DND-41 (cell line): ENCODE measurements at regions not wholly inside any gene's neighbourhood (a gene's known extent, or its start where the extent isn't known, plus 50 kb on each side); places are given as distances from the start of the nearest gene placed in this dataset.

Experiments
- ATAC-seq: fragments of 200-7000 bp; cut with Tn5 transposase; 3 replicates; pipeline ENCODE4 v1.9.1; 2021; ENCODE audit warnings: low read depth; ENCODE audit not compliant: insufficient read depth
- DNase-seq: peaks from one replicate; pipeline ENCODE4 v3.0.0-alpha.2; 2020
- H2AFZ ChIP-seq: 2 replicates; pipeline ENCODE4 v1.6.0; 2012; ENCODE audit warnings: low read depth, low read length
- H3K27ac ChIP-seq: 2 replicates; pipeline ENCODE4 v1.5.1; 2012; ENCODE audit warnings: low read length, inconsistent platforms
- H3K27me3 ChIP-seq: fragments of 200-600 bp; sonication (generic); 2 replicates; pipeline ENCODE4 v1.6.0; 2012; ENCODE audit warnings: low read length, mild to moderate bottlenecking, inconsistent platforms; ENCODE audit not compliant: insufficient read depth, poor library complexity
- H3K36me3 ChIP-seq: 2 replicates; pipeline ENCODE4 v1.5.1; 2012; ENCODE audit warnings: low read length, inconsistent platforms; ENCODE audit not compliant: insufficient read depth
- H3K4me1 ChIP-seq: 2 replicates; pipeline ENCODE4 v1.5.1; 2012; ENCODE audit warnings: mild to moderate bottlenecking, low read length; ENCODE audit not compliant: insufficient read depth
- H3K4me2 ChIP-seq: 2 replicates; pipeline ENCODE4 v1.6.0; 2012; ENCODE audit warnings: mild to moderate bottlenecking, moderate library complexity, low read length, inconsistent platforms; ENCODE audit not compliant: insufficient read depth
- H3K4me3 ChIP-seq, 2 experiments: fragments of 200-600 bp in 1 of 2; shearing (Covaris generic) in 1 of 2; 2 replicates each; pipeline ENCODE4 v1.5.1; 2012 to 2016; ENCODE audit warnings: inconsistent platforms in 2 of 2, low read length in 2 of 2, mild to moderate bottlenecking in 2 of 2, low read depth in 1 of 2, moderate library complexity in 1 of 2
- H3K79me2 ChIP-seq: 2 replicates; pipeline ENCODE4 v1.6.0; 2012; ENCODE audit warnings: low read length, inconsistent platforms; ENCODE audit not compliant: insufficient read depth
- H3K9ac ChIP-seq: 2 replicates; pipeline ENCODE4 v1.6.0; 2012; ENCODE audit warnings: low read depth, mild to moderate bottlenecking, inconsistent platforms, low read length, moderate library complexity
- H3K9me3 ChIP-seq: 2 replicates; pipeline ENCODE4 v1.5.1; 2012; ENCODE audit warnings: low read length, moderate library complexity, mild to moderate bottlenecking, inconsistent platforms; ENCODE audit not compliant: insufficient read depth, severe bottlenecking
- H4K20me1 ChIP-seq: 2 replicates; pipeline ENCODE4 v1.6.0; 2012; ENCODE audit warnings: low read length; ENCODE audit not compliant: insufficient read depth
- CTCF ChIP-seq: IDR thresholded peaks from 2 replicates; pipeline ENCODE4 v1.5.1; 2012; ENCODE audit warnings: borderline replicate concordance, low read length, moderate library complexity, mild to moderate bottlenecking; ENCODE audit not compliant: poor library complexity, severe bottlenecking; ENCODE audit errors: extremely low read depth
- EZH2 ChIP-seq: IDR thresholded peaks from 3 replicates; pipeline ENCODE4 v1.6.1; 2012; ENCODE audit warnings: borderline replicate concordance, low read depth, mild to moderate bottlenecking, moderate library complexity, low read length, inconsistent platforms; ENCODE audit not compliant: severe bottlenecking

GRCh38 chrX:94612140-94612539 is 938.1 kb downstream of the FAM133A start:
- no peak overlapping the region for H3K4me2 ChIP-seq
- H3K9me3 ChIP-seq: no peaks in the 10 kb centered on the region
- no peaks in the 10 kb centered on the region for H3K4me1 ChIP-seq
- H2AFZ ChIP-seq: no peak overlapping the region
- no peaks in the 10 kb centered on the region for H3K79me2 ChIP-seq
- H4K20me1 ChIP-seq: no peaks in the 10 kb centered on the region
- no peak overlapping the region for H3K4me3 ChIP-seq
- no peak for DNase-seq
- TF ChIP-seq CTCF (no peak), EZH2 (no peak)
- H3K36me3 ChIP-seq: no peaks in the 10 kb centered on the region
- no peak overlapping the region for H3K27ac ChIP-seq
- H3K9ac ChIP-seq: no peak overlapping the region
- H3K27me3 ChIP-seq: no peaks in the 10 kb centered on the region
- ATAC-seq: no peak

GRCh38 chrX:94633237-94633636 is 959.2 kb downstream of the FAM133A start:
- H2AFZ ChIP-seq: no peak overlapping the region
- H3K9ac ChIP-seq: no peak overlapping the region
- TF ChIP-seq CTCF (no peak), EZH2 (no peak)
- no peak for DNase-seq
- ATAC-seq: no peak
- H3K27ac ChIP-seq: no peak overlapping the region
- no peaks in the 10 kb centered on the region for H4K20me1 ChIP-seq
- no peak overlapping the region for H3K4me2 ChIP-seq
- H3K27me3 ChIP-seq: no peaks in the 10 kb centered on the region
- no peaks in the 10 kb centered on the region for H3K36me3 ChIP-seq
- H3K79me2 ChIP-seq: no peaks in the 10 kb centered on the region
- no peak overlapping the region for H3K4me3 ChIP-seq
- H3K9me3 ChIP-seq: peaks cover 3% of the 10 kb centered on the region
- no peaks in the 10 kb centered on the region for H3K4me1 ChIP-seq

- ATAC-seq: no peak
- no peak for DNase-seq
- Histone ChIP-seq H3K36me3 (no peaks in the 10 kb centered on the region), H3K9ac (no peak overlapping the region), H3K9me3 (peaks cover 3% of the 10 kb centered on the region), H3K4me2 (no peak overlapping the region), H3K79me2 (no peaks in the 10 kb centered on the region), H4K20me1 (no peaks in the 10 kb centered on the region), H3K27me3 (no peaks in the 10 kb centered on the region), H3K27ac (no peak overlapping the region), H2AFZ (no peak overlapping the region), H3K4me3 (no peak overlapping the region), H3K4me1 (no peaks in the 10 kb centered on the region)
- TF ChIP-seq EZH2 (no peak), CTCF (no peak)
Observed at GRCh38 chrX:94635003-94635402, 961.0 kb downstream of the FAM133A start.

- no peak overlapping the region for H2AFZ ChIP-seq
- H3K27me3 ChIP-seq: no peaks in the 10 kb centered on the region
- ATAC-seq: no peak
- no peaks in the 10 kb centered on the region for H3K4me1 ChIP-seq
- TF ChIP-seq CTCF: no peak
- no peak for TF ChIP-seq EZH2
- no peak overlapping the region for H3K9ac ChIP-seq
- no peak overlapping the region for H3K27ac ChIP-seq
- H3K4me2 ChIP-seq: no peak overlapping the region
- no peak overlapping the region for H3K4me3 ChIP-seq
- DNase-seq: no peak
- H4K20me1 ChIP-seq: no peaks in the 10 kb centered on the region
- no peaks in the 10 kb centered on the region for H3K9me3 ChIP-seq
- no peaks in the 10 kb centered on the region for H3K79me2 ChIP-seq
- H3K36me3 ChIP-seq: no peaks in the 10 kb centered on the region
Observed at GRCh38 chrX:94645726-94646125, 971.7 kb downstream of the FAM133A start.
